ENCODE measurements at regions not wholly inside any gene's neighbourhood (a gene's known extent, or its start where the extent isn't known, plus 50 kb on each side); places are given as distances from the start of the nearest gene placed in this dataset.

- H3K27me3 ChIP-seq (ENCODE audit: control insufficient read depth in 2 of 2, insufficient read depth in 2 of 2, low read length in 2 of 2), result no peaks in the 10 kb centered on the region
- no peaks in the 10 kb centered on the region for H3K4me1 ChIP-seq (ENCODE audit: control insufficient read depth, extremely low read depth, insufficient read depth, low read length)
- H3K27ac ChIP-seq (ENCODE audit: insufficient read depth, low read depth, low read length), result no peak overlapping the region
- H4K20me1 ChIP-seq (replicated peaks; ENCODE audit: control insufficient read depth, extremely low read depth, insufficient read depth, low read length), result no peaks in the 10 kb centered on the region
- no peak overlapping the region for H3K9ac ChIP-seq (replicated peaks; ENCODE audit: extremely low read depth, insufficient read depth, low read length)
- CTCF ChIA-PET, result no interaction called here
- FAIRE-seq (no peak), DNase-seq (ENCODE audit: low read depth, low spot score) (no peak)
- dilution Hi-C loops (cut with MboI; ENCODE audit: extremely low pct_ligation_motif_present, low sequenced_read_pairs), result no loop called here
- no peaks in the 10 kb centered on the region for H3K36me3 ChIP-seq (ENCODE audit: control insufficient read depth in 2 of 2, extremely low read depth in 1 of 2, insufficient read depth in 2 of 2, low read length in 2 of 2)
- H3K4me2 ChIP-seq (ENCODE audit: insufficient read depth, low read length), result no peak overlapping the region
- H3K79me2 ChIP-seq (ENCODE audit: control insufficient read depth, insufficient read depth, low read length), result no peaks in the 10 kb centered on the region
- no peak overlapping the region for H3K4me3 ChIP-seq (replicated peaks in 1 of 3; ENCODE audit: insufficient read depth in 1 of 3, low read depth in 1 of 3, low read length in 3 of 3)
- TF ChIP-seq CTCF (IDR thresholded peaks at IDR 0.05; ENCODE audit: extremely low read depth in 1 of 2, insufficient read depth in 1 of 2, low read depth in 1 of 2, low read length in 2 of 2) (no peak), MYC (IDR thresholded peaks at IDR 0.05; ENCODE audit: low read depth, low read length) (no peak), POLR2A (IDR thresholded peaks at IDR 0.05; ENCODE audit: low read depth, low read length) (no peak), GATA2 (IDR thresholded peaks at IDR 0.05; ENCODE audit: insufficient read depth, insufficient read length, low read depth, low read length) (no peak), FOS (IDR thresholded peaks at IDR 0.05; ENCODE audit: borderline replicate concordance, insufficient read depth, low read length) (no peak), JUN (IDR thresholded peaks at IDR 0.05; ENCODE audit: borderline replicate concordance, insufficient read depth, insufficient read length, low read depth) (no peak), EZH2 (IDR thresholded peaks at IDR 0.05; ENCODE audit: borderline replicate concordance, low read depth, low read length, severe bottlenecking) (no peak), POLR2AphosphoS5 (IDR thresholded peaks at IDR 0.05; ENCODE audit: insufficient read depth, low read depth, low read length) (no peak)
- TF ChIP-seq, protein P1, sequence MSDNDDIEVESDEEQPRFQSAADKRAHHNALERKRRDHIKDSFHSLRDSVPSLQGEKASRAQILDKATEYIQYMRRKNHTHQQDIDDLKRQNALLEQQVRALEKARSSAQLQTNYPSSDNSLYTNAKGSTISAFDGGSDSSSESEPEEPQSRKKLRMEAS (IDR thresholded peaks at IDR 0.05; ENCODE audit: insufficient read depth, insufficient read length), result no peak
- POLR2A ChIA-PET, result no interaction called here
- intact Hi-C loops (cut with micrococcal nuclease), result no loop called here
- no peaks in the 10 kb centered on the region for H3K9me1 ChIP-seq (replicated peaks; ENCODE audit: control insufficient read depth, extremely low read depth, insufficient read depth, low read length)
- no TSS peak for BruUV-seq (replicated peaks)
- no peak overlapping the region for H2AFZ ChIP-seq (ENCODE audit: low read depth, low read length)
- no peaks in the 10 kb centered on the region for H3K9me3 ChIP-seq (replicated peaks; ENCODE audit: control insufficient read depth, insufficient read depth, low read length)
Measured at GRCh38 chr17:22569459-22570143, 877.3 kb downstream of the KCNJ18 start.
